RPMI8226 (cell line): ENCODE measurements at regions not wholly inside any gene's neighbourhood (a gene's known extent, or its start where the extent isn't known, plus 50 kb on each side); places are given as distances from the start of the nearest gene placed in this dataset.
A peak's percentile ranks its signal among the peaks of the same experiment; 100 is the strongest.

ENCODE experiments used
- DNase-seq: peaks from one replicate; pipeline ENCODE4 v3.0.0-alpha.2; 2015

DNA sequence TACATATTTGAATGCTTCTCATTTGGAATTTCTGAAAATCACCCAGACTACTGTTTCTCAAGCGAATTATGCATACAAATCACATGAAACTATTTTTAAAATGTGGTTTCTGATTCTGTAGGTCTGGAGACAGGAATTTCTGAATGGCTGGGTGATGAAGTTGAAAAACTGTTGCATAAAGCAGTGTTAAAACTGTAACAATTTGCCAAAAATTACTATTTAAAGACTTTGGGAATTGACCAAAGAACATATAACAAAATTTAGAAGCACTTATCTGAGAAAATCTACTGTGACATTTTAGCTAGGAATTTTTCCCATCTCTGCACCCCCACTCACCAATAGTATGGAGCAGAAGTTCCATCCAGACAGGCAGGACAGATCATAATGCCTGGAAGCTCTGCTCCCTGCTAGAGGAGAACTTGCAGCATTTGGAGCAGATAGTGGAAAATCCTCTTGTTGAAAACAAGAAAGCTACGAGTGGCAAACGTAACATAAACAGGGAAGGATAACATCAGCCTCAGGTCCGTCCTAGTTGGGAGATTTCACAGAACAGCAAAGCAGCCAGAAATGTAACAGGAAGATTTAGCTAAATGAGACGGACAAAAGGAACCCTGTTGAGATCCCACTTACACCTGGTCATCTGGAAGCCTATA is 132.3 kb upstream of the MCTP2 start:
- DNase-seq = no peak

DNA sequence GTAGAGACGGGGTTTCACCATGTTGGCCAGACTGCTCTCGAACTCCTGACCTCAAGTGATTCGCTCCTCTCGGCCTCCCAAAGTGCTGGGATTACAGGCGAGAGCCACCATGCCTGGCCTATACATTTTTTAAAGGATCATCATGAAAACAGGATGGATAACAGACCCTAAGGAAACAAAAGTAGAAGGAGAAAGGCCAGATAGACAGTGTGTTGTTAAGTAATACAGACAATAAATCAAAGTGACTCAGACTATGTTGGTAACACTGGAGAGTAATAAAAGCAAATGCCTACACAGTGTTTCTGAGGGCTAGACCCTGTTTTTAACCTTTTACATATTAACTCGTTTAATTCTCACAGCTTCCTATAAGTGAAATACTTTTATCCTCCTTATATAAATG is 133.8 kb upstream of the MCTP2 start:
- DNase-seq = no peak

DNA sequence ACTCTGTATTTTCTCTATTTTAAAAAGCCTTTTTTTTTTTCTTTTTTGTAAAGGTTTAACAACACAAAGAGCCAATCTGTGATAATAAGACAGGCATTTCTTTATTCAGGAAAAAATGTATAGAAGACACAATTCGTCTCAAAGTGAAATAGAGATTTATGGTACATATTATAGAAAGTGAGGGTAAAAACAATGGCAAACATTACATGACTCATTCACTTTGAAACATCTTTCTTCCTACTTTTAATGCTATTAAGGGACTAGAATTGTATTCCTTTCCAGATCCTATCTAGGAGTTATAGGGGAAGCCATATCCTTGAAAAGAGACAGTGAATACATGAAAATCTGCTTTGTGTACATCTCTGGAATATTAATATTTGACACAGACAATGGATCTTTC is 137.1 kb upstream of the MCTP2 start:
- DNase-seq = no peak

DNA sequence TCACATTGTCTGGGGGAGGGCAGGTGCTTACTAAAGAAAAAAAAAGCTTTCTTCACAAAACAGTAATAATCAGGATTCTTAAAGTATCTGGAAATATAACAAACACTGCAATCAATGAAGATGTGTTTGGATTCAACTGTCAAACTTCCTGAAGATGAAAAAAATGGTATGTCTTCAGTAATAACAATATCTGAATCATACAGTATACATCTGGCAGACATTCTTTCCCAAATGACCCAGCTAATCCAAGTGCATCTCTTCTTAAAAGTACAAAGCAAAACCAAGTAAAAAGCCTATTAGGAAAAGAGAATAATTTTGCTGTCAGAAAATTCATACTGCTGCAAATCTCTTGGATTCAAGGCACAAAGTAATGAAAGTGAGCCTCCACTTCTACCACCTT is 145.0 kb upstream of the MCTP2 start:
- DNase-seq = no peak

DNA sequence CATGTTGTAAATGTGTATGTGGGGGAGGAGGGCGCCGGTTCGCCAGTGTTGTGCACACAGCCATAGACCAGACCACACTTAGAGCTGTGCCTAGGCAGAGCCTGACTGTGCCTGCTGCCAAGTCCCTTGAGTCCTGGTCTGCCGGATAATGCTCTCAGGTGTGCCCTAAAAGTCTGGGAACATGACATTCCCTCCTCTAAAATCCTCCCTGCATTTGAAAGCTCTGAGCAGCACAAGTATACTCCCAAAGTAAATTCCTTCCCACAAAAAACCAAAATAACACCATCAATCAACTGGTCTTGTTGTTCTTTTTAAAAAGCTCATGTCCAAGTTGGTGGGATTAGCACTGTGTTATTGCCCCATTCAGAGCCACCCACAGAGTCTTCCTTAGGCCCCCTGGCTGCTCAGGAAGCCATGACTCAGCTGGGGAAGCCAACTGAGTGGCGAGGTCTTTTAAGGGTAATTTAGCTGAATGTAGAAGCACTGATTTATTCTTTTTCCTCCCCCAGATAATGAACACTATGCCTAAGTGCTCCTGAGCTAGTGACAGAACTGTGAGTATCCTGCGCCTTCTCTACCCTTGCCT is 147.8 kb upstream of the MCTP2 start:
- DNase-seq = no peak

DNA sequence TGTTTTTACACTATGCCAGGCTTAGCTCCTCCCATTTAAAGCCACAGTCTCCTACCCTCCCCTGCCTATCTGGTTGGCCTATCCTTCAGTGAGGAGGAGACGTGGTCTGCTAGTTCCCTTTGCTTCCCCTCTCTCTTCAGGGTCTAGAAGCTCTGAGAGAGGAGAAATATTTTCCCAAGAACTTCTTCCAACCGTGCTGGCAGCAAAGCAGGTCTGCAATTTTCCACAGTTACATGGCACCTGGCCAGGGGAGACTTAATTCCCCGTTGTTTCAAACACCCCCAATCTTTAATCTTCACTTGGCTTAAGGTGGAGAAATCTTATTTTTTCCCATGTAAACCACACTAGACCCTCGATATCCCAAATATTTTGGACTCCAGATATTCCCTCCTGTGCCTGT is 149.5 kb upstream of the MCTP2 start:
- no peak for DNase-seq

DNA sequence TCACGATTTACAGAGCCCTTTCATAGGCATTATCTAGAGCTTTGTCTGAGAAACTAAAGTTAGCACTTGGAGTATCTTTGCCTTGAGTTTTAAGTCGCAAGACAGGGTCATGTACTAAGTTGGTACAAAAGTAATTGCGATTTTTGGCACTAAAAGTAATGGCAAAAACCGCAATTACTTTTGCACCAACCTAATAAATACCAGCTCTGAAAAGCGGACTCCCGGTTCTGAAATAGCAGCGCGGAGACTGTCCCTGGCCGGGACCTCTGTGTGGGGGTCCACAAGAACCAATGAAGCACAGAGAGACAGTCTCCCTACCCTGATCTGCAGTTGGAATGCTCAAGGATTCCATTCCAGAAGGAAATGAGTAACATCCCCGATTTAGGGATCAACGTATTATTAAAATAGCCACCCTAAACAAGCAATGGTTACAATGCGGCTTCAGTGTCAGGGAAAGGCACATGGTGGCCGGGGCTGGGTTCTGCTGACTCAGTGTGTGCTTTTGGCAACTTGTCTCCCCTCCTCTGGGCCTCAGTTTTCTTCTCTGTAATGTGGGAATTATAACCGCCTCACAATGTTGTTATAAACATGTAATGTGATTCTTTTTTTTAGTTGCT is 150.3 kb upstream of the MCTP2 start:
- DNase-seq = no peak

DNA sequence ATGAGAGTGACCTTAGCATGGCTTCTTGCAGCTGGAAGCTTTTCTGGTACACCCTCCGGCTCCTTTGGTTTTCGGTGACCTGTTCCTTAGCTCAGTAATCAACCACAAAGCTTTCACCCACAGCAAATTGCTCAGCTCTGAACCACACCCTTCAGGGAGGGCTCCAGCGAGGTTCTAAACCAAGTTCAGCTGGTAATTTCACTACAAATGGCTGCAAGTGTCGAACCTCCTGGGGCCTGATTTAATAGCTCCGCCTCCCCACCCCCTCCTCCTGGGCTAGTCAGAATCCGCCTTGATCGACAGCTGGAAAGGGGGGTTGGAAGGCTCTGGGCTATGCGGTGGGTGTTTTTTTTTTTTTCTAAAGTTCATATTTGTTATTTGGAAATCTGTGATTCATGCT is 150.9 kb upstream of the MCTP2 start:
- DNase-seq = no peak

DNA sequence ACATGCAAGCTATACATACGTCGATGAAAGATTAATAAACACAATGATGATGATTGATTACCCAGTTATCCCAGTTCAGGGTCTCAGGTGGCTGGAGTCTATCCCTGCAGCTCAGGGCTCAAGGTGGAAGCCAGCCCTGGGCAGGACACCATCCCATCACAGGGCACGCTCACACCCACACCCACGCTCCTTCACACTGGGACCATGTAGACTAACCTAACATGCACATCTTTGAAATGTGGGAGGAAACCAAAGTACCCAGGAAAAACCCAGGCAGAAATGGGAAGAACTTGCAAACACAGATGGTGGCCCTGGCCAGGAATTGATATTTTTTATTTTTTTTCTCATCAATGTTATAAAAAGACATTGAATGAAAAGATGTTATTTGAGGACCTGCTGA is 151.4 kb upstream of the MCTP2 start:
- DNase-seq = no peak

DNA sequence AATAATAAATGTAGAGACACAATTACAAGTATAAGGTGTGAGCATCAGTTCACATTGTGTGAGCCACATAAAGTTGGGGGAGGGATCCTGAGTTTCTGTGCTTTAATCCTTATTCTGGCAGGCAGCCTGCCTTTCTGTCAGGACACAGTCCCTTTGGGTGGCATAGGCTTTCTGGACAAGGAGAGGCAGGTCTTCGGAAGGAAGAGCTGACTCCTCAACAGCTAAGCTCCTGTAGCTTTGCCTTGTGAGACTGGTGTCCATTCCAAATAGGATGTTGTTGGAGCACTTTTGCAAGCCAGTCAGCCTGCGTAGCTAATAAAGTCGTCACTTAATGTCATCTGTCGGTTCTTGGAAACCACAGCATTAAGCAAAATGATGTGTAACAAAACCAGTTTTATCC is 151.9 kb upstream of the MCTP2 start:
- no peak for DNase-seq

DNA sequence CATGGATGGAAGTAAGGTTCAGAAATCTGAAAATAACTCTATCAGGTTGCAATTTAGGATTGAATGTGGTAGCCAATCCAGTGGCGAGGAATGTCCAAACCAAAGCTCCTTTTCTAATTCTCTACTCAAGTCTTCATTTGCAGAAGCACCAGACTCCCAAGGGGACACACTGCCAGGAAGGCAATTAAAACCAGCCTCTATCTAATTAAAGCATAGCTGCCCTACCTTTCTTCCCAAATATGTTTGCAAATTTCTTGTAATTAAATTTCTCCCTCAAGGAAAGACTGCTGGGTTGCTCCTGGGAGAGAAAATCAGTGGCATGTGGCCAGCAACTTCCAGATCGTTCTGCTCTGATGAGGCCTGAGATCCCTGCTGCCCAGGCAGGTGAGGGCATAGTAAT is 153.4 kb upstream of the MCTP2 start:
- DNase-seq = no peak

DNA sequence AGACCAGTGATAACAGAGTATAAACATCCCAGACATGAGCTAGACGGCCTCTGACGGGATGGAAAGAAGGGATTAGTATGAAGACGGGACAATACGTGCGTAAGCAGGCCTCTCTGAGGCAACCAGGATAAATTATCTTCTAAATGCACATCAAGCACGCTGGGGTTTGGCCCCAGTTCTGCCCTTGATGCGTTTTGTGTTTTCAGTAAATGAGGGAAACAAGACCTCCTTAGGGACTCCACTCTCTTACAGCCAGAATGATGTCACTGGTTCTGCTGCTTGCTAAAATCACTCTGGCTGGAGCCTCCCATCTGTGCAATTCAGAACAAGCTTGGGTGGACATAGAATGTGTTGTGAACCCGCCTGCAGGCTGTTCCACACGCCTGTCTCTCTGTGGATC is 156.0 kb upstream of the MCTP2 start:
- DNase-seq = no peak

DNA sequence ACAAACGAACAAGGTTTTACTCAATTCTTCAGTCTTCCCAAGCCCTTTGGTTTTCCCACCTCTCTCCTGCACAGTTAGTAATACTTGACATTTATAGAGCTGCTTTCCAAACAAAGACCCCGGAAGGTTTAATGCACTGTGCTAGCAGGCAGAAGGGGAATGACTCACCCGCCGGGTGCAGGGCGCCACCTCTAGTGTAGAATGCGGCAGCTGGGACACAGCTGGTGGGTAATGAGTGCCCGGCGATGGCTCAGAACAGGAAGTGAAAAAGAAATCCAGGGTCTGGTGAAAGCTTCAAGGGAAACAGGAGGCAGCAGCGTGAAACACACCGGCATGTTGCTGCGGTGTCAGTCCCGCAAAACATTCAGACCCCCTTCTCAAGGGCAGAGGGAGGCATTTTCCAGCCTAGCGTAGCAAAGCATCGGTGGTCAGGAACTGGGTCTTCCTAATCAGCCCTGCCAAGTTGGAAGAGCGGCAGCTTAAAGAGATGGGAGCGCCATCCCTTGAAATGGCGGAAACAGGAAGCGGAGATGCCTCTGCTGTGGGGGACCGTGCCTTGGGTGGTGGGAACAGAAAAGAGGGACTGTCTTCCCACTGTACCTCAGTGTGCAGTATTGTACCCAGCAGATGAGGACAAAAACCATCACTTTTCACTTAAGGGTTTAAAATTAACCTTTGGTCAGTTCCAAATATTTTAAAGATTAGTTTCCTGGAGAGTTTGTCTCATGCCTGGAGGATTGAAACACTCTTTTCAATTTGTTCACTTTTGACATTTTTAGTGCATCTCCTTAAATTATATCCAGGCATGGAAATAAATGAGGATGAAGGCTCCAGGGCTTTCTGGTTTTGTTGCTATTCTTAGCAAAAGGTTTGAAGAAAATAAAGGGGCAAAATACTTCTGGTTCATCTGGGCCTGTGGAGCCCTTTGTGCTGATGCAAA is 160.7 kb upstream of the MCTP2 start:
- peak; percentile 63 for DNase-seq

DNA sequence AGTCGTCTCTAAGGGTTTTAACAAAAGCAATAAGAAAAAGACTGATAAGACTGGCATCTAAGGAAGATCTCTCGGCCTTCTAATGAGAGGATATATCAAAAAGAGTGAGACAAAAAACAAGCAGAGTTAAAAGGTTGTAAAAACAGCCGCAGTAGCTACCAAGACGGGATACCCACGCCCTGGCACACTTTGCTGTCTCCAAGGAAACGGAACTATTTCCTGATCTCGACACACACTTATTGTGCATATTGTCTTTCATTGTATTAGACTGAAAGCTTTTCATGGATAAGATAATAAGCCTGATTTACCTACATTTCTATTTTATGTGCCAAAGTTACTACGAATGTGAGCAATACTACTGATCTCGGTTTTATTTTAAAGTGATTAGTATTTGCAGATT is 161.5 kb upstream of the MCTP2 start:
- no peak for DNase-seq

DNA sequence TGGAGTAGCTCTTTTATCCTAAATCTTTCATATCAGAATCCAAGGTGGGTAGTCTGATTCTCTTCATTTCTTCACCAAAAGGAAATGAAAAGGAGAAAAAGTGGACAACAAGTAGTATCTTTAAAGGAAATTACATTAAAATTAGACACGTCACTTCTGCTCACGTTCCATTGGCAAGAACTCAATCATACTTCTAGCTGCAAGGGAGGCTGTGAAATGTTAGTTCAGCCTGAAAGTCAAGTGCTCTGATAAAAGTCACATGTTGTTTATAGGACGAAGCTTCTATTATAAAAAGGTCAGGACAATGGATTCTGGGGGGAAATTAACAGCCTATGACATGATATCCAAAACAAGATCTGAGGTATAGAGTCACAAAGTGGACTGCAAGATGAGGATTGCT is 164.6 kb upstream of the MCTP2 start:
- no peak for DNase-seq

DNA sequence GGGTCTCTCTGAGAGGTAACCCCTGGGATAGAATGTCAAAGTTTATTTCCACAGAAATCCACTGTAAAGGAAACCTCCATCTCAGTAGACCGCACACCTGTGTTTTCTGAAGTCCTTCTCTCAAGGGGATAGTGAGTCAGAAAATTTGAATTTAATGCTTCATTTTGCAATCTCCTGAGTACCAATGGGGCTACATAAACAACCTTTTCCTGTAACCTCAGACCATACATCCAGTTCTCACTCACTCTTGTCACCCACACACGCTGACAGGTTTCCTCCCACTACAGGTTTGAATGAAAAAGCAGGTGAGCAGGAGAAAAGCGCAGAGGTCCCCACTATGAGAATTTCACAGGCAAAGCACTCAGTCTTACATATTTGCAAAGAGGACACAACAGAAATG is 165.3 kb upstream of the MCTP2 start:
- DNase-seq = no peak

DNA sequence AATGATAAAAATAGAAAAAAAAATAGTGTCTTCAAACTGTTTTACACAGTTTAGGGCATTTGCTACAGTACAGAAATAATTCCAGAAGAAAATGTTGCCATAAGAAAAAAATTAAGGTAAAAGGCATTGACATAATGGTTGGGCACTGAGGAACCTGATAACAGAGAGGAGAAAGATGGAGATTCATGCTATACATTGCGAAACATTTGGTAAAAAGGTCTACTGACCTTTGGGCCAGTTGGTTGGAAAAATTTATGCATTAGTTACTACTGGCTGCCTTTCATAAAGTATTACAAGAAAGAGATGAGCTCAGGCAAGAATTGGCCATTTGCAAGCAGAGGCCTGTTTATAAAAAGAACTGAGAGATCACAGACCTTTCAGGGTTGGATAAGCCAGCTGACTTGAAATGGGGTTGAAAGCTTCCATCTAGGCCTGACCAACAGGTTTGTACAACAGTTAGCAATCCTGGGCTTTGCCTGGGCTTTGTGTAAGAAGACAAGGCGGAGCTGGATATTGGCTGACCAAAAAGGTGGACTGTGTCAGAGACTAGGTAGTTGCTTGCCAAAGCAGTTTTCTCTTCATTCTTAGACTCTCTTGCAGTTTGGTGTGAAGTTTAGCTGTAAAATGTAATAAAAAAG is 166.6 kb upstream of the MCTP2 start:
- no peak for DNase-seq

DNA sequence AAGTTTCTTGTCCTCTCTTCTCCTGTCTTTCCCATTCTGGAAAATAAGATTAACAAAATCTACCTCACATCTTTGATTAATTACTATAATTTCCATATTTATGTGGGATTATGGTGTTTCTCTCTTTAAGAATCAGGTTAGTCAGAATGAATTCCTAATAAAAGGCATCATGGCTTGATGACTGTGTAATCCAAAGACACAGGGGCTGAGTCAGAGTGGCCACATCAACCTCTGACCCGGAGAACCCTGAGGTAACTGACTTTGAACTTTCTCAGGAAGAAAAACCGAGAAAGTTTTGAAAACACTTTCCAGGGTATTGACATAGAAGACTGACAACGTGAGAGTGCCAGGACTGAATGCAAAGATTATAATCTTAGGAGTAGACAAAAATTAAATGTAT is 170.3 kb upstream of the MCTP2 start:
- no peak for DNase-seq

DNA sequence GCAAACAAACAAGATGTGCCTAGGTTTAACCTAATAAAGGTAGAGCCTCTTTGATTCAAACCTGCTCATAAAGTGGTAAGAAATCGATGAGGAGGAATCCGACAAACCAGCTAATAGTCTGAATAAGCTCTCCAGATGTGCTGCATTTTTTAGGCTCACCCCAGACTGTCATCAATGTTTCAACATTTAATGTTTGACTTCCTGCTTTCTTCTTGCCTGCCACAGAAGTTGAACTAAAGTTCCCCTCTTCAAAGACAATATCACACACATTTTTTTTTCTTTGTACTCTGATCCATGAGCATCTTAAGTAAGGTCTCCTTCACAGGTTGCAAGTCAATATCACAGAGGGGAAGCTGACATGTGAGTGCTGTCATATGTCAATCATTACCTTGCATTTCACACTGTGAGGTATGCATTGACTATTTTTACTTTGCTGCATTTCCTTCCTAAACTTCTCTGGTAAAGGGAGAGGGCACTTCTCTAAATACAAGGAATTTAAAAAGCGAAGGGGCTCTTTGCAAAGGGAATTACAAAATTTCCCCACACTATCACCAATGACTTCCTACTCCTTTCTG is 172.3 kb upstream of the MCTP2 start:
- no peak for DNase-seq

DNA sequence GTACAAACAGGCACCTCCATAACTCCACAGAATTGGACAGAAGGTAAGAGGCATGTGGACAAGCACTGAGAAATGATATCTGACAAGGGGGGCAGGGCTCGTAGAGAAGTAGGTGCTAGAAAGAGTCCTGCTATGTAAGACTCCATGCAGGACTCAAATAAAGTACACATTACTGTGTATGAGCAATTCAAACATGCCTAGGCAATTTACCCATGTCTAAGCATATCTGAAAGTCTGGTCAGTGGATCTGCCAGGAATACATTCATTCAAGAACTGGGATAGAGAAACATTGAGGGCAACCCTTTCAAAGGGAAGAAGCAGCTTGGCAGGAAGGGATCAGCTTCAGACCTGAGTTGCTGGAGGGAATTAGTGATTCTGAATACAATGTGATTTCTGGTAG is 174.1 kb upstream of the MCTP2 start:
- DNase-seq = no peak

DNA sequence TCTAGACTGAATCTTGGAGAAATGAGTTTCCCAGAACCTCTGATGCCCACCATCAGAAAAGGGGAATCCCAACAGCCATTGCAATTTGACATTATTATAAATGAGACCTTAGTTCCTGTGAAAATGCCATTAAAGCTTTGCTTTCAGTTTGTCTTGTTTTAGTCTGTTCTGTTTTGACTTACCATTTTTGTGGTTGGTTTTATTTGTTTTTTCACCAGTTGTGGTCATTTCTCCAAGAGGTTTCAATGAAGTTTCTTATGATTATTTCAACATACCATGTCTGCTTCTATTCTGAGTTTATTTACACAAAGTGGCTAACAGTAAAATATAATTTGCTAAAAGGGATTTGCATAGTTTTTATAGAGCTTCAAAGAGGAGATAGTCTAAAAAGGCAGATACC is 175.0 kb upstream of the MCTP2 start:
- no peak for DNase-seq

DNA sequence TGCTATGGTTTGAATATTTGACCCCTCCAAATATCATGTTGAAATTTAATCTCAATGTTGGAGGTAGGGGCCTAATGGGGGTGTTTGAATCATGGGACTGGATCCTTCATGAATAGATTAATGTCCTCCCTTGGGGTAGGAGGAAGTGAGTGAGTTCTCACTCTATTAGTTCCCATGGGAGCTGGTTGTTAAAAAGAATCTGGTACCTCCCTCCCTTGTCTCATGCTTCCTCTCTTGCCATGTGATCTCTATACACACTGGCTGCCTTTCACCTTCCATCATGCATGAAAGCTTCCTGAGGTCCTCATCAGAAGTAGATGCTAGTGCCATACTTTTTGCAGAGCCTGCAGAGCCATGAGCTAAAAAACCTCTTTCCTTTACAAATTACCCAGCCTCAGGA is 177.7 kb upstream of the MCTP2 start:
- DNase-seq = no peak

DNA sequence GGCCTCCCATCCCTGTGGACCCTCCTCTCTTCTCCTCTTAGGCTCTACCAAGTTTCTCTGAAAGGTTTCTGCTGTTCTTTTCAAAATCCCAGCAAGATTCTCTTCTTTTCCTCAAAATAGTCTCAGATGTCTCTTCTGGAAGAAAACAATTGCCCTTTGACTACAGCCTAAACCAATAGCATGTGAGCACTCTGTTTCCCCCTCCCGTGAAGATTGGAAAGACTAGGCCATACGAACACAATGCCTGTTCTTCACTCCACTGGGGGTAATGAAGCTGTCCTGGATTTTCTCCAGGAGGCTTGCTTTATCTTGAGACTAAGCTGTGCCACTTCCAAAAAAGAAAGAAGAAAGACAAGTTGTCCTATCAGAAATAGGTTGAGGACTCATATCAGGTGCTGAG is 178.7 kb upstream of the MCTP2 start:
- DNase-seq = no peak
